Stimulated activated CD8-positive, alpha-beta memory T cell treated with anti-CD3 and anti-CD28 coated beads, Interleukin-2, amount 100 ng/mL, for 1 hour (primary cell): ENCODE measurements at regions not wholly inside any gene's neighbourhood (a gene's known extent, or its start where the extent isn't known, plus 50 kb on each side); places are given as distances from the start of the nearest gene placed in this dataset.

ENCODE experiments used
- DNase-seq, 2 donors: peaks; one replicate each; pipeline ENCODE4 v3.0.0-alpha.2; 2020; ENCODE audit warnings: low read depth in 2 of 2

DNA sequence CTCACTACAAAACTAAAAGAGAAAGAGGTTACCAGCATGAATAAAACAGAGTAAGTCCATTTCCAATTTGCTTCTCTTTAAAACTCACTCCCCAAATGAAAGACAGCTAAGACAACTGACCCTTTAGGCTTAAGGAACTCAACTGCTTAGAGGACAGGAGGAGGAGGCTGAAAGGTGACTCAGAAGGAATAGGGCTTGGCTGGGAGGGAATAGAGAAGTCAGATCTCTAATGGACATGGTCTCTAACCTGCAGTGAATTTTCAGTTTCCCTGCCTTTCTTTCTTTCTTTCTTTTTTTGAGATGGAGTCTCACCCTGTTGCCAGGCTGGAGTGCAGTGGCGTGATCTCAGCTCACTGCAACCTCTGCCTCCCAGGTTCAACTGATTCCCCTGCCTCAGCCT is 261.8 kb upstream of the CLINT1 start:
- no peak for DNase-seq

- no peak for DNase-seq
These were observed 261.2 kb upstream of the CLINT1 start for GRCh38 chr5:158119961-158120723.

- DNase-seq: no peak
These were observed 258.7 kb upstream of the CLINT1 start for GRCh38 chr5:158117467-158118160.

GRCh38 chr5:158116965-158117364 is 258.0 kb upstream of the CLINT1 start:
- no peak for DNase-seq

DNA sequence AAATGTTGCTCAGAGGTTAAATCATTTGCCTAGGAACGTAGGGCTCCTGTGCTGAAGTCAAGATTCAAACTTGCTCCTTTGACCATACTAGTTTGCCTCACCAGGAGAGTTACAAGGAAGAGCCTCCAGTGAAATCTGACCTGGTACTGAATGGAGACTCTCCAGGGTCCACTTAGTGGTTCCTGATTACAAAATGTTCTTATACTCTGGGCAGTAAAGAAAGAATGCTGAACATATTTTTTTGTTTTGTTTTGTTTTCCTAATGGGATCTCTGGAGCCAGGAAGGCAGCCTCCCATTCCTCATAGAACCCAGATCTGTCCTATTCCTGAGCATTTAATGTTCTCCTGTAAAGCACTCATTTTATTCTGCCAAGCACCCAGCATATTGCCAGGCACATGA is 256.5 kb upstream of the CLINT1 start:
- DNase-seq: no peak

GRCh38 chr5:158108177-158108576 is 249.2 kb upstream of the CLINT1 start:
- DNase-seq: no peak

DNA sequence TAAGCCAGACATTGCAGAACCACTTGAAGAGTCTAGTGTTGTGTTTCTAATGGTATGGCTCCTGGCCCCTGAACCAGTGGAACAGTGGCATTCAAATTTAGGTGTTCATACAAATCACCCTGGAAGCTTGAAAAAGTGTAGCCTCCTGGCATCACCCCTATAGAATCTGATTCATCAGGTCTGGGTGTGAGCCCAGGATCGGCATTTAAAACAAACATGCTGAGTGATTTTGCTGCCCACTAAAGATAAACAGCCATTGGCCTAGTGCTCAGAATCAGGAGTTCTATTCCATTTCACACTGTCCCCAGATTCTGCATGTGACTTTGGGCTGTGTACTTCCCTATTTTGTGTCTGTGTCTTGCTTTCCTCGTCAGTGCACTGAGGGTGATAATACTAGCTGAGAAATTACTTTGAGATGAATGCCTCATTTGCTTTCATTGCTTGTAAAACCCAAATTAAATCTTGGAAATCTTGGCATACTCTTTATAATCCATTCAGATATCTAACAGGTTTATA is 241.5 kb upstream of the CLINT1 start:
- DNase-seq: no peak

DNA sequence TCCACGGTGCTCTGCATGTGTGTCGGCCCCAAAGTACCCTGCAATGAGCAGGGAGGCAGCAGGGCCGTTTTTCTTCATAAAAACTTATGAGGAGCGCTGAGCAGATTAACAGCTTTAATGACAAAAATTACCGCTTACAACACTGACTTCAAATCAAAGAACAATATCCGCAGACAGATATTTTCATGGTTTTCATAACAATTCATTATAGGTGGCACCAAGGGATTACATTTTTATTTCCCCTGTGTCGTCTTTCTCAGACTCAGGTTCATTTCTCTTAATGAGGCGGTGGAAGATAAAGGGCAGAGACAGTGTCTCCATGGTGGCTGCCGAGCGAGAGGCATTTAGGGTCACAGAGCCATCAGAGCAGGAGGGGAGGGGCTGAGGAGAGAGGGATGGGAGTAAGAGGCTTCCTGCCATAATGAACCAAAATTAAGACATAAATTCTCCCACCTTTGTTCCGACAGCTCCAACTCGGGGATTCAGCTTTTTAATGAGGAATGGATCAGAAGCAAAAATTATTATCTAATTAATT is 240.7 kb upstream of the CLINT1 start:
- no peak for DNase-seq

GRCh38 chr5:158096835-158097234 is 237.9 kb upstream of the CLINT1 start:
- DNase-seq: no peak

GRCh38 chr5:158086856-158087255 is 227.9 kb upstream of the CLINT1 start:
- no peak for DNase-seq

- no peak for DNase-seq
These were observed 225.3 kb upstream of the CLINT1 start for GRCh38 chr5:158084292-158084691.

DNA sequence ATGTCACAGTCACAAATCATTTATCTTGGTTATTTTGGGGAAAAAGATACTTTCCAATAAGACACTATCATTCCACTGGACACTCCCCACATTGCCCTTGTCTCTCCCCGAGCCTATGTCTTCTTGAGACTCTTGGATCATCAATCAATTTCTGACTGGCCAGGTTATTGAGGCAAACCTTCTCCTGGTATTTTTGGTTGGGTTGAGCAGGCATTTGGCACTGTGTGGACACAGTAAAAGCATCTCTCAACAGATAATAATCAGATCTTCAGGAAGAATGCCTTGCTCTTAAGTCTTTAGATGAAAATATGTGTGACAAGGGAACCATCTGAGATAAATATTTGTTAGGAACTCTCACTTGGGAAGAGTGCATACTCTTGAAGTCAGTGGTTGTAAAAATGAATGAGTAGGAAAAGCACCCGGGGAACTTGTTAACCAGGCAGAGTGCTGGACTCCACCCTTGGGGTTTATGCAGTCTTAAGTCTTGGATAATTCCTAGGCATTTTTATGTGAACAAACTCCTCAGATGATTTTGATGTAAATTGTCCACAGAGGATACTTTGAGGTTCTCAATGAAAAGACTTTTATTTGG is 223.8 kb upstream of the CLINT1 start:
- DNase-seq: no peak

DNA sequence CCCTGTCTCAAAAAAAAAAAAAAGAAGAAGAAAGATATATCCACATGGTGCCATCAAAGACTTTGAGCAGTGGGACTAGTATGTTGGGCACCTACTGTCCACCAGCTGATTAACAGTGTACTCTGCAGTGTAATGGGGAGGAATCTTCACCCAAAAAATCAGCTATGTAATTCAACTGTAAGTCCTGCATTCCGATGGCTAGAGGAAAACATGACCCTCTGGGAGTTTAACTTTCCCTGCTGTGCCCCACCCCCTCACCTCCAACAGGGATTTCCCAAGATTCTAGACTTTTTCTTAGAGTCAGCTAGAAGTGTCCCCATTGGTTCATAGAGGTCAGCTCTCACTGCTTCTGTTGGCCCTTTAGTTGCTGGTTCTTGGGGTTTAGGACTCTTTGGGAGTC is 221.2 kb upstream of the CLINT1 start:
- DNase-seq: no peak

DNA sequence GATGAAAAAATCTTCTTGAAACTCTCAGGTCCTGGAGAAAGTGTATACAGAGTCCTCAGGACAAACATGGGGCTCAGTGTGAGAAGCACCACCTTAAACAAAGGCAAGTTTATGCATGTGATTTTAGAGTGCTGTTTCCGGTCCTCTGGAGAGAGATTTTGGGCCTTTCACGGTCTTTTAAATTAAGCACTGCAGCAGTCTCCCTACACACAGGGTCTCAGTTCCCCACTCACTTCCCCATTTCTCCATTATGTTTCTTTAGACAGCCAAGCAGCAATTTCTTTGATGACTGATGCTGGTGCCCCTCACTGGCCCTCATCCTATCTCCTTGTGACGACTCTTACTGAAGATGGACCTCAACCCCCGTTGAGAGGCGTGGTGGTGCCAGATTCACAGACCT is 220.2 kb upstream of the CLINT1 start:
- DNase-seq: no peak

GRCh38 chr5:158074992-158075769 is 216.2 kb upstream of the CLINT1 start:
- peak; percentile 6 to 8 for DNase-seq

DNA sequence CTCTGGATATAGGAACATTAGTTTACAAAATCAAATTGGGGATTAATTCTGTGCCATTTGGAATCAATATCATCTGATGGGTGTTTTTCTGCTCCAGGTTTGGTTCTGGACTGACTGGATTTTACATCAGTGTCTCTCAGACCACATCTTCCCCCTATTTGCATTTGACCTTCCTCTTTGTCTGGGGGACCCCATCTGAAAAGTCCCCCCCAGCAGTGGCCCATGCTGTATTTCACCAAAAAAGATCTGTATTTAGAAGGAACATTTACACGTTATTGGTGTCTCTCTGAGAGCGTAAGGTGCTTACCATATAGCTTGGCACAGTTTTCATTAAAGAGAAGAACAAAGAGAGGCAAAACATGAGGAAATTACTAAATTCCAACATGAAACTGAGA is 215.6 kb upstream of the CLINT1 start:
- no peak for DNase-seq

GRCh38 chr5:158070859-158071258 is 211.9 kb upstream of the CLINT1 start:
- DNase-seq: no peak

DNA sequence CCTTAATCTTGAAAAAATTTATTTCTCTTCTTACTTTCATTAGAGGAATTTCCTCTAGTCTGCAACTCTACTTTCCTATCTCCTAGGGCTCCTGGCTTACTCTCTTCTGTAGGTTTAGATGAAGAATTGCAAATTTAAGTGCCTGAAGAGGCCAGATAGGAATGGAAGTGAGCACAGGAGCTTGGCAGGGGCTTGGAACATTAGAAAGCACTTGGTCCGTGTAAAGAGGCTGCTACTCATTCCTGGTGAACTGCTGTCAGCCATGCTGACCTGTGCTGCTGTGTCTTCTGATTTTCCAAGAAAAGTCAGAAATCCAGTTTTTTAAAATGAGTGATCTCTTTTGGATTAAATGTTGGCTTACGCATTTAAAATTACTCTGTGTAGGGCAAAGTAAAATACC is 210.9 kb upstream of the CLINT1 start:
- DNase-seq: no peak

- no peak for DNase-seq
These were observed 210.0 kb upstream of the CLINT1 start for GRCh38 chr5:158068964-158069363.

DNA sequence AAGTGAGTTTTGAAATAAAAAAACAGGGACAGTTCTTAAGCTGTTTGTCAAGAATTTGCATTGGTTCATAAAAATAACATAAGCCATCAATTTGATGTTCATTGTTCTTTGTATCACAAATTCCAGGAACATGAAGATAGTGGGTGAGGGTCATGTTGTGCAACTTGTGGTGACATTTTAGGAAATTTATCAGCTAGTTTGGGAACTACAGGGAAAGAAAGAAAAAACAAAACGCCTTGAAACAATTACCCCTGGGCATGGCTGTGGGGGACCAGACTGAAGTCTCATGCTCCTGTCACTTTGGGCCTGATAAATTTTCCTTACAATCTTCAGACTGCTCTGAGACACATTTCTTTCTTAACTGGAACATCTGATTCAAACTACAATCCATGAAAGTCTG is 207.1 kb upstream of the CLINT1 start:
- no peak for DNase-seq

DNA sequence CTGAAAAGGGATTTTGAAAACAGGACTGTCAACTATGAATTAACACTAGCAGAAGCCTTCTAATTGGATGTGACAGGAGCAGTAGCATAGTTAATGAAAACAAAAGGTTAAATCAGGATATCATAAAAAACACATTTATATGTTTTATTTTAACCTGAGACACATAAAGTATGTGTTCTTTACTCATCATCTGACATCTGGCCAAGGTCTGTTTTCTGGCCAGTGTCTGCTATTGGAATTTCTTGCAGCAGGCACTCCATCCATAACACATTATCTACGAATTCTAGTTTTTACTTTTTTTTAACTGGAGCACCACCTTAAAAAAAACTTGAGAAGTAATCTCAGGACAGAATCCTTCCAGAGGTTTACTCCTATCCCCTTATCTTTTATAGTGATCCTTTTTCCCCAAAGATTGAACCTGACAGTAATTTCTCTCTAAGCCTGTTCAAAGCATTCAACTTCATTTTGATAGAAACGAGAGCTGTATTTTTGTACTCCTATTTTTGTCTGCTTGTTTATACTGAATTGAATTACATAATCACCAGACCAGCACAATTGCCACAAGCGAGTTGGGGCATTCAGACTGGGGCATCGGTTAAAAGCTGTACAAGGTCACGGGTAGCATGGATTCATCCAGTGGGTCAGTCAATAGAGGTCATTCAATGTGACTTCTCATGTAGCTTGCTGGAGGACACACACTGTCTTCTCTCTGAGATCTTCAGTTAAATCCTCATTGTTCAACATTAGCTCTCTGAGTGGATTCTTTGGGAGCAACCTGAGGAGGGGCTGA is 205.6 kb upstream of the CLINT1 start:
- DNase-seq: no peak
